ENCODE measurements at regions not wholly inside any gene's neighbourhood (a gene's known extent, or its start where the extent isn't known, plus 50 kb on each side); places are given as distances from the start of the nearest gene placed in this dataset.

DNA sequence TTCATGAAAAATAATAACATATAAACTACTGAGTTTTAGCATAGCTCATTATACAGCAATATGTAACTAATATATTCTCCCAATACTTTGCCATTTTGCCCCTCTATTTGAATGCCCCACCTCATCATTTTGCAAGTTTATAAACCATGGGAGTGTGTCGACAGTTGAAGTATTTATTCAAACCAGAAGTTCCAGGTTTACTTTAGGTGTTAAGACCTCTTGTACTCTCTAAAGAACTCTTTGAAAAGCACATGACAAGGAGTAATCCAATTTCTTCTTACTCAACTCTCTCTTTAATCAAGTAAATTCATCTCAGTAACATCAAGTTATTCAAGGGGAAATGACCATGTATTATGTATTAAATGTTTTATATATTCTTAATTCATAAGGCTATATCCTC, 240.7 kb downstream of the COX18 start:
- TF ChIP-seq, protein P1, sequence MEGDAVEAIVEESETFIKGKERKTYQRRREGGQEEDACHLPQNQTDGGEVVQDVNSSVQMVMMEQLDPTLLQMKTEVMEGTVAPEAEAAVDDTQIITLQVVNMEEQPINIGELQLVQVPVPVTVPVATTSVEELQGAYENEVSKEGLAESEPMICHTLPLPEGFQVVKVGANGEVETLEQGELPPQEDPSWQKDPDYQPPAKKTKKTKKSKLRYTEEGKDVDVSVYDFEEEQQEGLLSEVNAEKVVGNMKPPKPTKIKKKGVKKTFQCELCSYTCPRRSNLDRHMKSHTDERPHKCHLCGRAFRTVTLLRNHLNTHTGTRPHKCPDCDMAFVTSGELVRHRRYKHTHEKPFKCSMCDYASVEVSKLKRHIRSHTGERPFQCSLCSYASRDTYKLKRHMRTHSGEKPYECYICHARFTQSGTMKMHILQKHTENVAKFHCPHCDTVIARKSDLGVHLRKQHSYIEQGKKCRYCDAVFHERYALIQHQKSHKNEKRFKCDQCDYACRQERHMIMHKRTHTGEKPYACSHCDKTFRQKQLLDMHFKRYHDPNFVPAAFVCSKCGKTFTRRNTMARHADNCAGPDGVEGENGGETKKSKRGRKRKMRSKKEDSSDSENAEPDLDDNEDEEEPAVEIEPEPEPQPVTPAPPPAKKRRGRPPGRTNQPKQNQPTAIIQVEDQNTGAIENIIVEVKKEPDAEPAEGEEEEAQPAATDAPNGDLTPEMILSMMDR (conservative IDR thresholded peaks at IDR 0.05; ENCODE audit: low read depth, low read length), result no peak
- no peak for DNase-seq (ENCODE audit: low read depth)
- no peak overlapping the region for H3K4me3 ChIP-seq (ENCODE audit: low read length)

GRCh38 chr4:72827968-72828367, 241.5 kb downstream of the COX18 start:
- TF ChIP-seq, protein P1 (conservative IDR thresholded peaks at IDR 0.05; ENCODE audit: low read depth, low read length), result no peak
- H3K4me3 ChIP-seq (ENCODE audit: low read length), result no peak overlapping the region
- DNase-seq (ENCODE audit: low read depth), result no peak

- H3K4me3 ChIP-seq (ENCODE audit: low read length), result no peak overlapping the region
- TF ChIP-seq, protein P1 (conservative IDR thresholded peaks at IDR 0.05; ENCODE audit: low read depth, low read length), result no peak
- no peak for DNase-seq (ENCODE audit: low read depth)
These were observed 249.4 kb downstream of the COX18 start for GRCh38 chr4:72820107-72820506.

GRCh38 chr4:72817012-72817411, 248.0 kb upstream of the ADAMTS3 start:
- no peak for DNase-seq (ENCODE audit: low read depth)
- no peak overlapping the region for H3K4me3 ChIP-seq (ENCODE audit: low read length)
- TF ChIP-seq, protein P1 (conservative IDR thresholded peaks at IDR 0.05; ENCODE audit: low read depth, low read length), result no peak

GRCh38 chr4:72814241-72814640, 245.2 kb upstream of the ADAMTS3 start:
- DNase-seq (ENCODE audit: low read depth), result no peak
- TF ChIP-seq, protein P1 (conservative IDR thresholded peaks at IDR 0.05; ENCODE audit: low read depth, low read length), result no peak
- H3K4me3 ChIP-seq (ENCODE audit: low read length), result no peak overlapping the region

GRCh38 chr4:72809208-72809607, 240.2 kb upstream of the ADAMTS3 start:
- no peak for DNase-seq (ENCODE audit: low read depth)
- TF ChIP-seq, protein P1 (conservative IDR thresholded peaks at IDR 0.05; ENCODE audit: low read depth, low read length), result no peak
- no peak overlapping the region for H3K4me3 ChIP-seq (ENCODE audit: low read length)

DNA sequence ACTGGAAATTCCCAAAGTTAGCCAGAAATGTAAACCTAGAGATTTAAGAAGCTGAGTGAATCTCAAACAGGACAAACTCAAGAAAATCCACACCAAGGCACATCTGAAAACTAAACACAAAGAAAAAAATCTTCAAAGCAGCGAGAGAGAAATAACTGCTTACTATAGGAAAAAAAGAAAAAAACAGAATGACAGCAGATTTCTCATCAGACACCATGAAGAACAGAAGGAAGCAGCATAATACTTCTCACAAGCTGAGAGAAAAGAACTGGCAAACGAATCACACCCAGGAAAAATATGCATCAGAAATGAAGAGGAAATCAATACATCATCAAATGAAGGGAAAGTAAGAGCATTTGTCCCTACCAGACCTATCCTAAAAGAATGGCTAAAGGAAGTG, 236.3 kb upstream of the ADAMTS3 start:
- H3K4me3 ChIP-seq (ENCODE audit: low read length), result no peak overlapping the region
- TF ChIP-seq, protein P1 (conservative IDR thresholded peaks at IDR 0.05; ENCODE audit: low read depth, low read length), result no peak
- DNase-seq (ENCODE audit: low read depth), result no peak

All from retinal pigment epithelial cell (primary cell).